NB4 (cell line): ENCODE measurements at regions not wholly inside any gene's neighbourhood (a gene's known extent, or its start where the extent isn't known, plus 50 kb on each side); places are given as distances from the start of the nearest gene placed in this dataset.

Source experiments
- DNase-seq: peaks from one replicate; pipeline ENCODE4 v3.0.0; 2010; ENCODE audit warnings: low read depth
- H3K4me3 ChIP-seq: one replicate; pipeline ENCODE4 v1.5.1; 2011; ENCODE audit warnings: mild to moderate bottlenecking, low read depth, low read length, moderate library complexity
- MAX ChIP-seq: IDR thresholded peaks from 2 replicates; pipeline ENCODE4 v1.6.1; 2011; ENCODE audit warnings: low read depth, low read length
- MYC ChIP-seq: IDR thresholded peaks from 2 replicates; pipeline ENCODE4 v1.6.1; 2011; ENCODE audit warnings: low read depth, low read length
- POLR2A ChIP-seq: IDR thresholded peaks from 2 replicates; pipeline ENCODE4 v1.6.1; 2011; ENCODE audit warnings: mild to moderate bottlenecking; ENCODE audit not compliant: insufficient read length; ENCODE audit errors: extremely low read depth
- TF ChIP-seq, protein P1 (sequence below): IDR thresholded peaks from one replicate; pipeline ENCODE4 v1.5.1; 2012; ENCODE audit warnings: low read depth, low read length

DNA sequence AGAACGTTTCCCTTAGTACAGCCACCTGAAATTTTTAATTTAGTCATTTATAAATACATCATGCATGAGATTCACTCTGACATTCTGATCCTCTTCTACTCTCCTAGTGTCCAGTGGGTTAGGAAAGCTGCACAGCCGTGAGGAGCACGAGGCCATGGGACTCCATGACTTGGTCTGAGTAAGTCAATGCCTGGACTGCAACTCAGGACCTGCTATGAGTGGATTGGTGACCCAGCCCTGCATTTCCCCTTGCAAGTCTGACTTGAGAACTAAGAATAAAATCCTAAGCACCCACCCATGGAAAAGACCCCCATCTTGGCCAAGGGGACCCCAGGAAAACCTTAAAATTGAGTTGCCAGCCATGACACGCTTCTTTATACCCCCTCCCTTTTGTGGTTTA, 237.6 kb upstream of the HDAC4 start:
- no peak for DNase-seq
- H3K4me3 ChIP-seq, result no peak overlapping the region
- no peak for TF ChIP-seq MAX
- no peak for TF ChIP-seq MYC
- TF ChIP-seq, protein P1, sequence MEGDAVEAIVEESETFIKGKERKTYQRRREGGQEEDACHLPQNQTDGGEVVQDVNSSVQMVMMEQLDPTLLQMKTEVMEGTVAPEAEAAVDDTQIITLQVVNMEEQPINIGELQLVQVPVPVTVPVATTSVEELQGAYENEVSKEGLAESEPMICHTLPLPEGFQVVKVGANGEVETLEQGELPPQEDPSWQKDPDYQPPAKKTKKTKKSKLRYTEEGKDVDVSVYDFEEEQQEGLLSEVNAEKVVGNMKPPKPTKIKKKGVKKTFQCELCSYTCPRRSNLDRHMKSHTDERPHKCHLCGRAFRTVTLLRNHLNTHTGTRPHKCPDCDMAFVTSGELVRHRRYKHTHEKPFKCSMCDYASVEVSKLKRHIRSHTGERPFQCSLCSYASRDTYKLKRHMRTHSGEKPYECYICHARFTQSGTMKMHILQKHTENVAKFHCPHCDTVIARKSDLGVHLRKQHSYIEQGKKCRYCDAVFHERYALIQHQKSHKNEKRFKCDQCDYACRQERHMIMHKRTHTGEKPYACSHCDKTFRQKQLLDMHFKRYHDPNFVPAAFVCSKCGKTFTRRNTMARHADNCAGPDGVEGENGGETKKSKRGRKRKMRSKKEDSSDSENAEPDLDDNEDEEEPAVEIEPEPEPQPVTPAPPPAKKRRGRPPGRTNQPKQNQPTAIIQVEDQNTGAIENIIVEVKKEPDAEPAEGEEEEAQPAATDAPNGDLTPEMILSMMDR, result no peak
- TF ChIP-seq POLR2A, result no peak

DNA sequence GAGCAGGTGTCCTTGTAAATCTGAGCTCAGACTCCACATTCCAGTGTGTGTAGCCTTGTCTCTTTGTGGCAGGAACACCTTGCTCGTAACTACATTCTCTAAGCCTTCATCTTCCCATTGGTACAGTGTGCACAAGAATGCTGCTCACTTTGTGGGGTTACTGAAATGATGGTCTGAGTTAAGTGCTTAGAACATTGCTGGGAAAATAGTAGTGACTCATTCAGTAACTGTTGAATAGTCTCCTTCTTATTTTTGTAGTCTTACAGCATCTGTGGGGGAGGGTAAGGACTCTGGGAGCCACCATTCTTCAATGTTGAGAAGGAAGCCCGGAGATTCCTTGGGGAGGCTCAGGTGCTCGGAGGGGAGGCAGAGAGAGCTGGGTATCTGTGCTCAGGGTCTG, 236.0 kb upstream of the HDAC4 start:
- DNase-seq, result no peak
- TF ChIP-seq POLR2A, result no peak
- TF ChIP-seq MAX, result no peak
- no peak for TF ChIP-seq MYC
- TF ChIP-seq, protein P1, result no peak
- no peak overlapping the region for H3K4me3 ChIP-seq

DNA sequence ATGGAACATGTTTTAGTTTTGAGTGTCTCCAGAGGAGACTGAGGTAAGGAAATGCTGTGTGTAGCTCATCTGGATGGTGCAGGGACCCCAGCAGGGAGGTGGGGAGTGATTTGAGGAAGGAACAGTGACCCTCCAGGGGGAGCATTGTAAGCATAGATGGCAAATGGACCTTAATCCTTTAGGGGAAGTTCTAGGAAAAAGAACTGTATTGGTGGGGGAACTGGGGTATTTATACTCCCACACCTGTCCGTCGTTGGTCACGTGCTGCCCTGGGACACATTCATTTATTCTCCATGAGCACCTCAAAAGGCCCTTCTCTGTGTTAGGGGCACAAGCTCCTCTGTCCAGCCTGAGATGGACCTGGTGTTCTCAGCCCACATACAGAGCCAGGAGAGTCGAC, 233.9 kb upstream of the HDAC4 start:
- no peak for TF ChIP-seq MAX
- no peak for TF ChIP-seq MYC
- TF ChIP-seq, protein P1, result no peak
- TF ChIP-seq POLR2A, result no peak
- no peak for DNase-seq
- H3K4me3 ChIP-seq, result no peak overlapping the region

GRCh38 chr2:239630618-239631286, 229.9 kb upstream of the HDAC4 start:
- H3K4me3 ChIP-seq, result no peak overlapping the region
- no peak for TF ChIP-seq MYC
- TF ChIP-seq MAX, result no peak
- no peak for TF ChIP-seq POLR2A
- TF ChIP-seq, protein P1, result no peak
- no peak for DNase-seq

DNA sequence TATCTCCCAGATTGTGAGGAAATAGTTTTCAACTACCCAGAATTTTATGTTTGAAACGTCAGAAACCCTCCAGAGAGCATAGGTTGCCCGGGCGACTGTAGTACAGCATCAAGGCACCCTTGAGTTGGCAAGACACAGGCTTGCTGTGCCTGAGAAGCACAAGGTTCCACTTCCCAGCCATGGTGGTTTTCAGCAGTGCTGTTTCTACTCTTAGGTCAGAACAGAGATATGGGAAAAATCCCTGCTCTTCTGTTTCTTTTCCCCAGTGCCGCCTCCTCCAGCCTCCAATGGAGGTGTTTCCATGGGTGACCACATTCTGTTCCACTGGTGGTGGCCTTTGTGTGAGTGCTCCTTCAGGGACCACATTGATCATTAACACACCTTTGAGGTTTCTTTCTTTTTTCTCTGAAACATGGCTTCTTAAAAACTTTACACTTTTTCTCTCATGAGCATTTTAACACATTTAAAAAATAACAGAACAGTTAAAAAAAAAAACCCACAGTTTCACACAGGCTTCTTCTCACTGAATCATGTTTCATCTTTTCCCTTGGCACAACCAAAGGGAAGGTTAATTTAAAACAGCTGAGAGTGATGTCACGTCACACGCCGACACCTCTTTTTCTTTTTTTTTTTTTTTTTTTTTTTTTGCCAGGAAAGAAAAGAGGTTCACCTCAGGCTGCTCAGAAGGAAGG, 229.3 kb upstream of the HDAC4 start:
- DNase-seq, result no peak
- TF ChIP-seq, protein P1, result no peak

More for the DNA sequence above, 229.3 kb upstream of the HDAC4 start:
- no peak overlapping the region for H3K4me3 ChIP-seq
